ENCODE measurements at regions not wholly inside any gene's neighbourhood (a gene's known extent, or its start where the extent isn't known, plus 50 kb on each side); places are given as distances from the start of the nearest gene placed in this dataset.
"Not testable (repeated sequence)": the region's sequence is repeated elsewhere in the genome, so short reads cannot be mapped to it uniquely, and the experiment has no call there.

DNA sequence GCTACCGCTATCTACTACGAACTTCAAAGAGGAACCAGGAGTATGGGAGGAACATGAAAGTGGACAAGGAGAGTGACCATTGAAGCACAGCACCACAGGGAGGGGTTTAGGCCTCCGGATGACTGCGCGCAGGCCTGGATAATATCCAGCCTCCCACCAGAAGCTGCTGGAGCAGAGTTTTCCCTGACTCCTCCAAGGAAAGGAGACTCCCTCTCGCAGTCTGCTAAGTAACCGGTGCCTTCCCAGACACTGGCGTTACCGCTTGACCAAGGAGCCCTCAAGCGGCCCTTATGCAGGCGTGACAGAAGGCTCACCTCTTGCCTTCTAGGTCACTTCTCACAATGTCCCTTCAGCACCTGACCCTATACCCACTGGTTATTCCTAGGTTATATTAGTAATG lies 64.2 kb upstream of the BTG3 start:
- DNase-seq, result not testable (repeated sequence)

DNA sequence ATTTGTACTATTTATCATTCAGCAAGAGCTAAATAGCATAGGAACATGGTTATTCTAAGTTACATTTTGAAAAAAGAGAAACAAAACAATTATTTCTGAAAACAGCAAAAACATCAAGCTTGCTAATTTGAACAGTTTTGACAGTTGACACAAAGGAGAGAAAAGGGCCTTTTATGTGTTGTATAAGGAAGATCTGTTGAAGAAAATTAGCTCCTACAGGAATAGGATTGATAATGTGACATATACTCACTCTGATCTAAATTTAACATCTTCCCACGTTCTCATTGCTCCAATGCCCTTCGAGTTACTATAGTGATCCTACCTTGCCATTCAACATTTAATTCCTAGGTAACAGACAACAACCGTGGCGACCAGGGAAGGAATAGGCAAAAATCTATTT lies 61.4 kb upstream of the BTG3 start:
- DNase-seq, result no peak

DNA sequence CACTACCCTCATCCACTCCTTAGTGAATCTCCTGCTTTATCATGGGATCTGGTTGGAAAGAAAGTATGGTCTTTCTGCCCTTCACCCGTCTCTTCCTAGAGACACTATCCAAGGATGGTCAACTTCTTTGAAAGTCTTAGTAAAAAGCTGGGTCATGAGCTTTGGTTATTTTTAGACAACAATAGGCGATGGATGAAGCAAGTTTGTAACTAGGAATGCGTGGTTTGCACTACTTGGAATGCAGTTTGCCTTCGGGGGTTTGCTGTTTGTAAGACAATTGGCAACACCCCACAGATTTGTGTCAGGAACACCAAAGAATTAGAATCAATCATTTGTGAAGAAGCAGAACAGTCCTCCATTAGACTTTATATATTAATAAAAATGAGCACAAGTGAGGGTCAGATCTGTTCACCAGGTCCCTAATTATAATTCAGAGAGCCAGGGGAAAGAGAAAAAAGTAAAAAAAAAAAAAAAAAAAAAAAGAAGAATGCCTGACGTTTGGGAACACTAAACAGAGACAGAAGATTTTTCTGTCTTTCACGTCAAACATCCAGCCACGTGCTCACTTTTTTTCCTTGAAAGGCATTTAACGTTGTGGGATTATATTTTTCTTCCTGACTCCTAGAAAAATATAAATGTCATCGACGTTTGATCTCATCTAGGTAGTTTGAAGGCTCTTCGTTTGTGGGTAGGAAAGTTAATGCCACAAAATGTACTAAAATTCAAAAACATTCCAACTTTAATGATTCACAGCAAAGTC lies 60.7 kb upstream of the BTG3 start:
- DNase-seq, result no peak

DNA sequence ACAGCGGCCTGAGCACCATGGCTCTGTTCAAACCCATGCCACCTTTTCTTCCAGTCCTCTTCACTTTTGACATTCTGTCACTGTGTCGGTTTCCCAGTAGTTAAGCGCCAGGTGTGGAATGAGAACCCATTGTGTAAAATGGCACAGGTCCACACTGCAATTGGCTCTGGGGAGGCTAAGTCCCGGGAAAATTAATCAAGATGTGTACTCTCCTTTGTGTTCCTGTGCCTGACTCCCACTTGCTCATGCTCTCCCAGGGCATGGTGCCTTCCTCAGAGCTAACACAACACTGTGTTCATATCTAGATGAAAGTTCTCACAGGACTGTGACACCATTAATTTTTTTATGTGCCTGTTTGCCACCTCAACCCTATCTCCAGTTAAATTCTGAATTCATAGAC lies 59.0 kb upstream of the BTG3 start:
- DNase-seq, result no peak

DNA sequence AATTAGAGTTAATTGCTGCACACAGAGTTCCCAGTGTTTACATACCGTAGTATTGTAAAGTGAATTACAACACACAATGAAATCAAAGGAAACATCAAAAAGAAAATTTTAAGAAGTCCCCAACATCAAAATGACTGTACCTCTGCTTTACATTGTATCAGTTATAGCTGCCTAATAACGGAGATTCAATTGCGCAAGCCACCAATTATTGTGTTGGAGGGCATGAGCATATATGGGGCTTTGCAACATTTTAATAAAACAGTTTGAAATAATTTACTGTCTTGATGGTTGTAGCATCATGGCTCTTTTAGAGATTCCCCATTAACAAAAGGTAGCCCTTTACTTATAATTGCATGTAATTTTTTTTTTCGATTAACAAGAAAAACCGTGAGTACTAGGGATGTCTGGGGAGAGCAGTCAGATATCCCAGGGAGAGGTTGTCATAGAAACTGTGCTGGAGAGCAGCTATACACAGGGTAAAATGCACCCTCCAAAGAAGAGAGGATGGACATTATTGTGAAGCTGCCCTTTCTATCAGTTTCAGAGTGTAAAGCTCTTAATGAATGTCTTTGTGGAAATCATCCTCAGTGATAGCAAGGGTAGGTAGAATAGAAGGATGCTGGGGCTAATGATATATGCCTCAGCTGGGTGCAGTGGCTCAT lies 55.9 kb upstream of the BTG3 start:
- peak; percentile 74 for DNase-seq

DNA sequence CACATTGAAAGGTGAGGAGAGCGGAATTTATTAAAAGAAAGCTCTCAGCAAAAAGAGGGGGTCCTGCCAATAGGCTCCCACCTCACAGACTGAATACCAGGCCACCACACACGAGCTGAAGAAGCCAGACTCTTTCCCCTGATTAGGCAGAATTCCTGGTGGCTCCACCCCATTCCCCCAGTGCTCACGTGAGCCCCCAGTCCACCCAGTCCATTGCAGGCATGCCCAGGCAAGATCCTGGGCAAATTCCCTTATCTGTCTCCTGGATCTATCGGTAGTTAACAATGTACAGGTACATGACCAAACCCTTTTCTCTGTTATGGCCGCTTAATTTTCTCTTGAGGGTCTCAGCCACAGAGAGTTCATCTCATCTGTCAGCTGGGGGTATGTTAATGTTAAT lies 54.6 kb upstream of the BTG3 start:
- DNase-seq, result no peak

Measured in NCI-H2227 treated with DMSO at 0.1 percent for 48 hours (cell line).